H1 (cell line): ENCODE measurements at regions not wholly inside any gene's neighbourhood (a gene's known extent, or its start where the extent isn't known, plus 50 kb on each side); places are given as distances from the start of the nearest gene placed in this dataset.

ENCODE experiments used
- CTCF ChIA-PET: fragments of 300-600 bp; sonication (Branson Sonifier 250); formaldehyde crosslinking; loops from one replicate; lab custom pipeline; 2021; ENCODE audit not compliant: partially characterized antibody; lab: Charles Lee
- POLR2A ChIA-PET: fragments of 300-600 bp; sonication (Branson Sonifier 250); formaldehyde crosslinking; loops from one replicate; lab custom pipeline; 2021; ENCODE audit warnings: inconsistent platforms; ENCODE audit not compliant: partially characterized antibody; lab: Charles Lee
- DNase-seq, 2 experiments: peaks; one replicate each; pipeline versions ENCODE4 v3.0.0 to v3.0.0-alpha.2; 2010 to 2022; ENCODE audit warnings: low spot score in 2 of 2, low read depth in 1 of 2, mixed read lengths in 1 of 2
- FAIRE-seq: peaks from 2 replicates; lab custom pipeline; 2011; peaks lifted over from hg19 to GRCh38; lab: Jason Lieb, UNC
- H2AFZ ChIP-seq: 2 replicates; pipeline ENCODE4 v1.8.1; 2012; ENCODE audit warnings: low read length, inconsistent platforms
- H2AK5ac ChIP-seq: 2 replicates; pipeline ENCODE4 v1.6.1; 2013; ENCODE audit warnings: low read depth, low read length
- H2BK120ac ChIP-seq: replicated peaks from 2 replicates; pipeline ENCODE3; 2013; ENCODE audit warnings: low read depth, low read length, inconsistent platforms
- H2BK12ac ChIP-seq: 2 replicates; pipeline ENCODE4 v1.6.1; 2013; ENCODE audit warnings: low read depth, low read length
- H2BK15ac ChIP-seq: 2 replicates; pipeline ENCODE4 v1.6.1; 2013; ENCODE audit warnings: low read length
- H2BK20ac ChIP-seq: 2 replicates; pipeline ENCODE4 v1.6.1; 2013; ENCODE audit warnings: low read length
- H2BK5ac ChIP-seq: 2 replicates; pipeline ENCODE4 v1.6.1; 2013; ENCODE audit warnings: low read depth, low read length
- H3K14ac ChIP-seq: 2 replicates; pipeline ENCODE4 v1.6.1; 2013; ENCODE audit warnings: inconsistent platforms; ENCODE audit not compliant: insufficient read length
- H3K18ac ChIP-seq: 2 replicates; pipeline ENCODE4 v1.6.1; 2013; ENCODE audit warnings: low read length; ENCODE audit errors: extremely low read depth
- H3K23ac ChIP-seq: 2 replicates; pipeline ENCODE4 v1.6.1; 2013; ENCODE audit warnings: inconsistent platforms; ENCODE audit not compliant: insufficient read length
- H3K23me2 ChIP-seq: 2 replicates; pipeline ENCODE4 v1.6.1; 2013; ENCODE audit warnings: low read depth, low read length
- H3K27ac ChIP-seq: 2 replicates; pipeline ENCODE4 v1.6.1; 2011; ENCODE audit warnings: low read depth, low read length, inconsistent platforms
- H3K27me3 ChIP-seq, 4 experiments: replicated peaks in 1 of 4; 1 replicate in 1 of 4; 2 replicates in 3 of 4; pipeline versions ENCODE4 v1.6.1 to v1.8.1; 2011 to 2013; ENCODE audit warnings: low read length in 3 of 4, mild to moderate bottlenecking in 3 of 4, inconsistent platforms in 2 of 4, mixed read lengths in 2 of 4, moderate library complexity in 1 of 4; ENCODE audit not compliant: control insufficient read depth in 3 of 4, insufficient read depth in 3 of 4; ENCODE audit errors: extremely low read depth in 1 of 4
- H3K36me3 ChIP-seq, 4 experiments: 2 replicates each; pipeline versions ENCODE4 v1.6.1 to v1.8.1; 2011 to 2013; ENCODE audit warnings: mild to moderate bottlenecking in 4 of 4, low read length in 3 of 4, moderate library complexity in 2 of 4, control low read depth in 1 of 4, inconsistent platforms in 1 of 4; ENCODE audit not compliant: insufficient read depth in 4 of 4, control insufficient read depth in 2 of 4
- H3K4ac ChIP-seq: replicated peaks from 2 replicates; pipeline ENCODE3; 2013; ENCODE audit warnings: low read length, low read depth, mixed read lengths, inconsistent platforms; ENCODE audit not compliant: insufficient read length
- H3K4me1 ChIP-seq, 4 experiments: replicated peaks in 1 of 4; 1 replicate in 1 of 4; 2 replicates in 3 of 4; pipeline versions ENCODE4 v1.6.1 to v1.8.1; 2011 to 2013; ENCODE audit warnings: low read length in 3 of 4, inconsistent platforms in 2 of 4, mixed read lengths in 1 of 4; ENCODE audit not compliant: insufficient read depth in 4 of 4, control insufficient read depth in 3 of 4
- H3K4me2 ChIP-seq, 2 experiments: 2 replicates each; pipeline versions ENCODE4 v1.6.1 to v1.8.1; 2011 to 2013; ENCODE audit warnings: low read depth in 2 of 2, low read length in 2 of 2, control low read depth in 1 of 2, inconsistent platforms in 1 of 2, mild to moderate bottlenecking in 1 of 2; ENCODE audit not compliant: insufficient read depth in 1 of 2
- H3K4me3 ChIP-seq, 4 experiments: fragments of 200-600, 300-600 bp in 1 of 4; sonication (generic), shearing (Covaris generic), sonication (Bioruptor Twin) in 1 of 4; 2 replicates each; pipeline versions ENCODE4 v1.5.1 to v1.8.1; 2011 to 2016; ENCODE audit warnings: low read length in 4 of 4, low read depth in 3 of 4, control low read depth in 2 of 4, inconsistent platforms in 2 of 4, mild to moderate bottlenecking in 2 of 4, mixed read lengths in 1 of 4, moderate library complexity in 1 of 4; ENCODE audit not compliant: insufficient read depth in 2 of 4; ENCODE audit errors: extremely low read depth in 1 of 4
- H3K56ac ChIP-seq: replicated peaks from 2 replicates; pipeline ENCODE3; 2013; ENCODE audit warnings: low read depth, mild to moderate bottlenecking, mixed read lengths, low read length, inconsistent platforms; ENCODE audit not compliant: insufficient read length
- H3K79me1 ChIP-seq: 2 replicates; pipeline ENCODE4 v1.6.1; 2013; ENCODE audit warnings: low read depth, low read length, control low read depth
- H3K79me2 ChIP-seq, 2 experiments: 2 replicates each; pipeline versions ENCODE4 v1.6.1 to v1.8.1; 2012 to 2013; ENCODE audit warnings: low read length in 2 of 2, mild to moderate bottlenecking in 2 of 2, inconsistent platforms in 1 of 2; ENCODE audit not compliant: insufficient read depth in 2 of 2, control insufficient read depth in 1 of 2
- H3K9ac ChIP-seq, 4 experiments: replicated peaks in 1 of 4; 1 replicate in 1 of 4; 2 replicates in 3 of 4; pipeline versions ENCODE4 v1.6.1 to v1.8.1; 2011 to 2013; ENCODE audit warnings: low read depth in 3 of 4, low read length in 3 of 4, control low read depth in 2 of 4, mild to moderate bottlenecking in 2 of 4, moderate library complexity in 2 of 4, inconsistent platforms in 1 of 4; ENCODE audit errors: extremely low read depth in 1 of 4
- H3K9me3 ChIP-seq, 2 experiments: 2 replicates each; pipeline versions ENCODE4 v1.6.1 to v1.8.1; 2012 to 2013; ENCODE audit warnings: mild to moderate bottlenecking in 2 of 2, moderate library complexity in 2 of 2, control low read depth in 1 of 2, inconsistent platforms in 1 of 2, low read depth in 1 of 2, low read length in 1 of 2, mixed read lengths in 1 of 2; ENCODE audit not compliant: insufficient read depth in 2 of 2
- H4K20me1 ChIP-seq, 2 experiments: replicated peaks in 1 of 2; 2 replicates each; pipeline versions ENCODE3 to v1.8.1; 2011 to 2013; ENCODE audit warnings: inconsistent platforms in 2 of 2, low read length in 2 of 2, mild to moderate bottlenecking in 1 of 2; ENCODE audit not compliant: insufficient read depth in 2 of 2, control insufficient read depth in 1 of 2
- H4K5ac ChIP-seq: 2 replicates; pipeline ENCODE4 v1.6.1; 2013; ENCODE audit warnings: low read length, low read depth, mixed read lengths, inconsistent platforms; ENCODE audit not compliant: insufficient read length
- H4K8ac ChIP-seq: 2 replicates; pipeline ENCODE4 v1.8.0; 2013; ENCODE audit warnings: mild to moderate bottlenecking, moderate library complexity, low read length, inconsistent platforms; ENCODE audit not compliant: insufficient read depth; ENCODE audit errors: extremely low read depth
- H4K91ac ChIP-seq: replicated peaks from 2 replicates; pipeline ENCODE3; 2013; ENCODE audit warnings: low read length, mixed read lengths, inconsistent platforms; ENCODE audit not compliant: insufficient read length
- BRCA1 ChIP-seq: IDR thresholded peaks from 2 replicates; pipeline ENCODE4 v1.6.1; 2012; ENCODE audit warnings: low read depth, low read length, improper control_type of control experiment
- CREB1 ChIP-seq: IDR thresholded peaks from 2 replicates; pipeline ENCODE4 v1.6.1; 2012; ENCODE audit warnings: inconsistent platforms
- EGR1 ChIP-seq: IDR thresholded peaks from 2 replicates; pipeline ENCODE4 v1.6.1; 2011; ENCODE audit warnings: low read depth, low read length, borderline replicate concordance
- GABPA ChIP-seq: IDR thresholded peaks from 2 replicates; pipeline ENCODE4 v1.6.1; 2011; ENCODE audit warnings: mild to moderate bottlenecking, low read length, moderate library complexity, borderline replicate concordance; ENCODE audit not compliant: insufficient read depth
- HDAC6 ChIP-seq: IDR thresholded peaks from one replicate; pipeline ENCODE4 v1.7.1; 2012; ENCODE audit warnings: low read depth, mild to moderate bottlenecking, inconsistent platforms, low read length, moderate library complexity
- NRF1 ChIP-seq: IDR thresholded peaks from 2 replicates; pipeline ENCODE4 v1.6.1; 2011; ENCODE audit warnings: mild to moderate bottlenecking, low read depth, low read length, improper control_type of control experiment
- SP2 ChIP-seq: IDR thresholded peaks from 2 replicates; pipeline ENCODE4 v1.6.1; 2012; ENCODE audit warnings: mild to moderate bottlenecking, low read length, inconsistent platforms
- SRF ChIP-seq: IDR thresholded peaks from 2 replicates; pipeline ENCODE4 v1.6.1; 2011; ENCODE audit warnings: mild to moderate bottlenecking, low read depth, low read length, moderate library complexity
- YY1 ChIP-seq: IDR thresholded peaks from 2 replicates; pipeline ENCODE4 v1.6.1; 2011; ENCODE audit warnings: low read depth, mild to moderate bottlenecking, low read length
- WGBS, 2 experiments: shearing (Covaris generic) in 1 of 2; methylation state at CpG; one replicate each; pipeline versions ENCODE4 v1.1.6 to v1.1.7; 2013 to 2015; ENCODE audit warnings: low lambda C conversion rate in 2 of 2, mixed read lengths in 2 of 2, inconsistent platforms in 1 of 2, low coverage in 1 of 2, missing lambda C conversion rate in 1 of 2; ENCODE audit not compliant: insufficient replicate concordance in 2 of 2, insufficient coverage in 1 of 2, insufficient read length in 1 of 2; ENCODE audit errors: extremely low coverage in 1 of 2, missing lambda C conversion rate in 1 of 2; 5-methylcytosine and 5-hydroxymethylcytosine counted together

- H3K18ac ChIP-seq = no peak overlapping the region
- no peak overlapping the region for H3K23ac ChIP-seq
- DNase-seq (no peak), FAIRE-seq (no peak)
- no peak overlapping the region for H3K14ac ChIP-seq
- TF ChIP-seq CREB1 (no peak), GABPA (no peak), BRCA1 (no peak), SRF (no peak), EGR1 (no peak), YY1 (no peak), HDAC6 (no peak), NRF1 (no peak), SP2 (no peak)
- H3K79me2 ChIP-seq = no peaks in the 10 kb centered on the region
- no peak overlapping the region for H4K91ac ChIP-seq
- no peak overlapping the region for H4K8ac ChIP-seq
- H3K9ac ChIP-seq = no peak overlapping the region
- H3K36me3 ChIP-seq = no peaks in the 10 kb centered on the region
- no peak overlapping the region for H2BK20ac ChIP-seq
- no peak overlapping the region for H2BK15ac ChIP-seq
- H3K9me3 ChIP-seq = no peaks in the 10 kb centered on the region
- no peak overlapping the region for H2BK120ac ChIP-seq
- no peaks in the 10 kb centered on the region for H3K79me1 ChIP-seq
- CTCF ChIA-PET = interaction anchor here (0.9 kb wide), 1 partner anchor 71 kb away, joined by 3 read pairs; no protein-coding TSS in a partner anchor
- no peaks in the 10 kb centered on the region for H3K4me1 ChIP-seq
- no peaks in the 10 kb centered on the region for H3K27me3 ChIP-seq
- H3K56ac ChIP-seq = no peak overlapping the region
- no peak overlapping the region for H4K5ac ChIP-seq
- no peaks in the 10 kb centered on the region for H4K20me1 ChIP-seq
- H2AFZ ChIP-seq = no peak overlapping the region
- WGBS, 2 experiments = 90% methylated on average over 1 of the region's 1 CpG; no CpG with 5 or more reads in 1 of the 2 experiments
- H2BK12ac ChIP-seq = no peak overlapping the region
- H2AK5ac ChIP-seq = no peak overlapping the region
- POLR2A ChIA-PET = no interaction called here
- no peaks in the 10 kb centered on the region for H3K23me2 ChIP-seq
- H2BK5ac ChIP-seq = no peak overlapping the region
- no peak overlapping the region for H3K4me3 ChIP-seq
- H3K27ac ChIP-seq = no peak overlapping the region
- no peak overlapping the region for H3K4ac ChIP-seq
- no peak overlapping the region for H3K4me2 ChIP-seq
These were observed 125.1 kb upstream of the RAB11FIP2 start for GRCh38 chr10:118171861-118172260.
